Inferior parietal cortex (tissue), 1 donor: ENCODE measurements at regions not wholly inside any gene's neighbourhood (a gene's known extent, or its start where the extent isn't known, plus 50 kb on each side); places are given as distances from the start of the nearest gene placed in this dataset.
"Not testable (repeated sequence)": the region's sequence is repeated elsewhere in the genome, so short reads cannot be mapped to it uniquely, and the experiment has no call there.

ENCODE experiments used
- DNase-seq: peaks from one replicate; pipeline ENCODE4 v3.0.0-alpha.2; 2016; ENCODE audit errors: extremely low spot score

DNA sequence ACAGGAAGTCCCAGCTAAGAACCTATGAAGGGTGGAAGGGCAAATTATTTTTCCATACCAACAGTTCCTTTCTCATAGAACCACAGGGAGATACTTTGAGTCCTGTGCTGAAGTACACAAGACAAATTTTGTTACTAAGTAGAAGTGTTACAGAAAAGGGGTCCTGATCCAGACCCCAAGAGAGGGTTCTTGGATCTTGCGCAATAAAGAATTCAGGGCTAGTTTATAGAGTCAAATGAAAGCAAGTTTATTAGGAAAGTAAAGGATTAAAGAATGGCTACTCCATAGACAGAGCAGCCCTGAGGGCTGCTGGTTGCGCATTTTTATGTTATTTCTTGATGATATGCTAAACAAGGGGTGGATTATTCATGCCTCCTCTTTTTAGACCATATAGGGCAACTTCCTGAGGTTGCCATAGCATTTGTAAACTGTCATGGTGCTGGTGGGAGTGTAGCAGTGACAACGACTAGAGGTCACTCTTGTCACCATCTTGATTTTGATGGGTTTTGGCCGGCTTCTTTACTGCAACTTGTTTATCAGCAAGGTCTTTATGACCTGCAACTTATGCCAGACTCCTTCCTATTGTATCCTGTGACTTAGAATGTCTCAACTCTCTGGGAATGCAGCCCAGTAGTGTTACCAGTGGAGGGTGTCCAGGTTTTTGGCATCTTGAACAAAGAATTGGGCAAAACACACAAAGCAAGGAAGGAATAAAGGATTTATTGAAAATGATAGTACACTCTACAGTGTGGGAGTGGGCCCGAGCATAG lies 409.4 kb downstream of the SH2D4B start:
- no peak for DNase-seq

DNA sequence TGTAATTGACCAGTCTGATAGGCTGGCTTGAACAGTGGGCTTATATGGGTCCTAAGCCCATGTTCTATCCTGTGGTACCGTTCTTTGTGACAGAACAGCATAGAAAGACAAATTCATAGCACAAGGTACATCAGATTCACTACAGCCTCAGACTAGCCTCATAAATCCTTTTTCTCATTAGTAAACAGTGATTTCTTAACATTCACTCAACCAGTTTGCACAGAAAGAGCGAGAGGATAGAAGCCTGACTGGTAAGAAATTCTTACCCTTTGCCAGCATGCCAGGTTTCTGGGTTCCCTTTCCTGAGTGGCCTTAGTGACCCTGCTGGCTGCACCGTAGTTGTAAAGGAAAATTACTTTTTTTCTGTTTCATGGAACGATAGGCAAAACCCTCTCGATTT lies 412.1 kb downstream of the SH2D4B start:
- DNase-seq: no peak

DNA sequence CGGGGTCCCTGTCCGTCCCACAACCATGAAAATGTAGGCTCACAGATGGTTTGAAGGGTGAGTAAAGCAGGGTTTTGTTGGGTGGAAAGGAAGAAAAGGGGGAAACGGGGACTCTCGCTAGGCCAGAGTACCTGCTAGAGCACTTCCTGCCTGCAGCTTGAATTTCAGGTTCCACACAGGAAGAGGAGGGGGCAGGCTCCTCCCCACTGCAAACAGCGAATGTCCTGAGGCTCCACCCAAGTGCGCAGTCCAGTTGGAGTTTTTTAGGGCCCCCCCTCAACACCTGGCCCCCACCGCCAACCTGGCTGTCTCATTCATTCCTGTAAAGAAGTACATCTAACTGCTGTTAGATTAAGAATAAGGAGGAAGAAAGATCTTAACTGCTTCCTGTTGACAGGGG lies 414.7 kb downstream of the SH2D4B start:
- no peak for DNase-seq

DNA sequence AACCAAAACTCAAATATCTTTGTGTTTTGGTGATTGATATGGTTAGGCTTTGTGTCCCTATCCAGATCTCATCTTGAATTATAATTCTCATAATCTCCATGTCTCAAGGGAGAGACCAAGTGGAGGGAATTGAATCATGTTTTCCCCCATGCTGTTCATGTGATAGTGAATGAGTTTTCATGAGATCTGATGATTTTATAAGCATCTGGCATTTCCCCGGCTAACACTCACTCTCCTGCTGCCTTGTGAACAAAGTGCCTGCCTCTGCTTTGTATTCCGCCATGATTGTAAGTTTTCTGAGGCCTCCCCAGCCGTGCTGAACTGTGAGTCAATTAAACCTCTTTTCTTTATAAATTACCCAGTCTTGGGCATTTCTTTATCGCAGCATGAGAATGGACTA lies 419.5 kb downstream of the SH2D4B start:
- no peak for DNase-seq

DNA sequence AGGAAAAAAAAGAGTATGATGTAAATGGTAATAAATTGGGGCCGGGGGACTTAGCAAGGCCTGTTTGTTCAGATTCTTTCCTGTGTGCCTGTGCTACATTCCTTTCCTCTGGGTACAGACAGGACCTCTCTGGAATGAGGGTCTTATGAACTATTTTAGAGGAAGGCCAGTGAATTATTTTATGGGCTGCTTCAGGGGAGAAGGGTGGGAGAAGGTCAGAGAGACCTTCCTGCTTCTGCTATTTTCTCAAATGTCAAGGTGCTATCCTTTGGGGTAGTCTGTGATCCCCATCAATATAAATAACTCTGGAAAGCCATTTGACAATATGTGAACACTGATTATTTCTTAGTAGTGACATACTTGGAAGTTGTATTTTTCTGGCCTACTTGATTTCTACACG lies 426.5 kb downstream of the SH2D4B start:
- DNase-seq: no peak

DNA sequence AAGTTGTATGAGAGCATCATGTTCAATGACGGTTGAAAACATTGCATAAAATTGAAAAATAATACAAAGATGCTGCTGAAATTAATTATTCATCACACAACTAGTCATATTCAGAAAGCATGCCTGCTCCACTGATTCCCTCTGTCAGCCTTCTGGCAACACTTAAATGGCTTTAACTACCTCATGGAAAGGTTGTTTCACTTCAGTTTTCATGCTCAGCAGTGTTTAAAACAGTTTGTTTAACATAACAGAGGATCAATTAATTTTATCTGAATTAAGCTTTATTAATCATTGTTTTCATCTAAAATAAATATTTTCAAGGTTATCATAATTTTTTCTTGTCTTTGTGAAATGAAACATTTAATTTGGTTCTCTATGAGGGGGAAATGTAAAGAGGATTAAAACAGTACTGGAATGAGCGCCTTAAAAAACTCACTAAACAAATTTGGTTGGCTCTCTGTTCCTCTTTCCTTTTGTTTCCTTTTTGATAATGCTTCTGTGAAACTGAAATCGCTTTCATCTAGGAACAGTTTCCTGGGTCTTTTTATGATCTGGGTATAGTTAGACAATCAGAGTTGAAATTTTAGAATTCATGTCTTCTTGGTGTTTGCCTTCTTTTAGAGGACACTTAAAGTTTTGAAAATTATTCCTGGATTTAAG lies 427.4 kb downstream of the SH2D4B start:
- no peak for DNase-seq

DNA sequence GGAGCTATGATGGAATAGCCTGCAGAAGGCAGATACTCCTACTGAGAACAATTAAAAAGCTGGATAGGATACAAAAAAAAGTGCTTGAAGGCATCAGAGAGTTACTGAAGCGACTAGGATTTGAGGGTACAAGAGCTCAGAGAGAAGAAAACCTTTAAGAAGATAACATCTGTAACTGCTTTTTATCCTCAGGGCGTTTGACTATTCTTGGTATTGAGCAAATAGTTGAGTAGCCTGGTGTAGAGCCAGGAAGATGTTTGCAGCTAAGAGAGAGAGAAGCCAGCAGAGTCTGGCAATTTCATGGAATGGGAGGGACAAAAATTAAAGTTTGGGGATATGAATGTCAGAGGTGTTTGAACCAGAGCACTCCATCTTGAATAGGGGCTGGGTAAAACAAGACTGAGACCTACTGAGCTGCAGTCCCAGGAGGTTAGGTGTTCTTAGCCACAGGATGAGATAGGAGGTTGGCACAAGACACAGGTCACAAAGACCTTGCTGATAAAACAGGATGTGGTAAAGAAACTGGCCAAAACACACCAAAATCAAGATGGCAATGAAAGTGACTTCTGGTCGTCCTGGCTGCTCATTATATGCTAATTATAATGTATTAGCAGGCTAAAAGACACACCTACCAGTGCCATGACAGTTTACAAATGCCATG lies 428.8 kb downstream of the SH2D4B start:
- no peak for DNase-seq

DNA sequence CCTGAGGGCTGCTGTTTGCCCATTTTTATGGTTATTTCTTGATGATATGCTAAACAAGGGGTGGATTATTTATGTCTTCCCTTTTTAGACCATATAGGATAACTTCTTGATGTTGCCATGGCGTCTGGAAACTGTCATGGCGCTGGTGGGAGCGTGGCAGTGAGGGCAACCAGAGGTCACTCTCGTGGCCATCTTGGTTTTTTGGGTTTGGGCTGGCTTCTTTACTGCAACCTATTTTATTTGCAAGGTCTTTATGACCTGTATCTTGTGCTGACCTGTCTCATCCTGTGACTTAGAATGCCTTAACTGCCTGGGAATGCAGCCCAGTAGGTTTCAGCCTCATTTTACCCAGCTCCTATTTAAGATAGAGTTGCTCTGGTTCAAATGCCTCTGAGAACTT lies 429.7 kb downstream of the SH2D4B start:
- DNase-seq: not testable (repeated sequence)

DNA sequence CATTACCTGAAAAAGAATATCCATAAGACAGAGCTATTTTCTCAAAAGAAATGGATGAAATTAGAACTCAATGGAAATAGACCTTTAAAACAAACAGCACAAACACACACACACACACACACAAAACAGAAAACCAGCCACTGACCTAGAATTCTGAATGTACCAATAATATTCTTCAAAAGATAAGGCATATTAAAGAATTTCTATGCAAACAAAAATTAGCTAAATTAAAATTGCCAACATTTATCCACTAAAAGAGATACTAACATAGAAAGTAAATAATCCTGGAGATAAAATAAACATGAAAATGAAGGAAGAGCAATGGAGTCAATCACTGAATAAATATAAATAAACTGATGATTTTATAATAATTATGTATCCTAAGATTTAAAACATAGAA lies 431.2 kb downstream of the SH2D4B start:
- DNase-seq: no peak

DNA sequence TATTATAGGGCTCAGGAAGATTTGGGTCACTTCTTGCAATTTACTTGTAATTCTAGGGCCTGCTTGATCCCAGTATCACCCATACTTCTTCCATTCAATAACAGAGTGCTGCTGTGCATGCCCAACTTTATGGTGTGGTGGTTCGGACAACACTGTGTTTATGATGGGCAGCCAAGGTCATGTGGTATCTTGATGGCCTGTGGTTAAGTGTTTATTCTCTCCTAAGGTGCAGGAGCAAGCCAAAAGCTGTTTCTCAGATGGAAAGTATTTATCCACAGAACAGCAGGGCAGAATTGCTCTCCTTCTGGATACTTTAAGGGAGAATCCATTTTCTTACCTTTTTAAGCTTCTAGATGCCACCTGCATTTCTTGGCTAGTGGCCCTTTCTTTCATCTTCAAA lies 433.8 kb downstream of the SH2D4B start:
- DNase-seq: no peak

DNA sequence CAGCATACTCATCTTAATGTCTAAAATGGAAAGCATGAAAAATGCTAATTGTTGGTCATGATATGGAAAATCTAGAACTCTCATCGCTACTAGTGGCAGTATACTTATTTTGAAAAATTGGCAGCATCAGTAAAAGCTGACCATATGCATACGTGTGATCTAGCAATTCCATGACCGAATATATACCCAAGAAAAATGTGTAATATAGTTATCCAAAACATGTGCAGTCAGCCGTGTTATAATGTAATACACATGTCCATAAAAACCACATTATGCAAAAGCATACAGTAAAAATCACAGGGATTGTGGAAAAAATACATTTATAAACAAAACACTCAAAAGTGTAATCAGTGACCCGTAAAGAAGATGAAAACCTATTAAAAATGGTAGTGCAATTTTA lies 439.0 kb downstream of the SH2D4B start:
- no peak for DNase-seq

DNA sequence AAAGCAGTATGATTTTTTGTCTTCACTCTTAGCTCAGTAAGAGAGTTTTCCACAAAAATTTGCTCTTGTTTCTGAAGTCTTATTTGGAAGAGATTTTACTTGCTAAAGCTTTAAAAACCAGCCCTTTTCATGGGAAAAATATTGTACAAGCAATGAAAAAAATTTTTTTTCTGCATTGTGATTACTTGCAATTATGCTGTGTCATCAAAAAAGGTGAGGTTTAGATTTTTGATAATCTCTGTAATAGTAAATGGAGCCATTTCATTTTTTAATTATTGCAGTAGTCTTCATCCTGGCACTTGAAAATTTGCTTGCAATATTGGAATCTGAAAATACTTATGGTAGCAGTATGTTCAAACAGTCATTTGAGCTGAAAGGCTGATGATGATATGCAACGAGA lies 447.4 kb downstream of the SH2D4B start:
- DNase-seq: no peak

DNA sequence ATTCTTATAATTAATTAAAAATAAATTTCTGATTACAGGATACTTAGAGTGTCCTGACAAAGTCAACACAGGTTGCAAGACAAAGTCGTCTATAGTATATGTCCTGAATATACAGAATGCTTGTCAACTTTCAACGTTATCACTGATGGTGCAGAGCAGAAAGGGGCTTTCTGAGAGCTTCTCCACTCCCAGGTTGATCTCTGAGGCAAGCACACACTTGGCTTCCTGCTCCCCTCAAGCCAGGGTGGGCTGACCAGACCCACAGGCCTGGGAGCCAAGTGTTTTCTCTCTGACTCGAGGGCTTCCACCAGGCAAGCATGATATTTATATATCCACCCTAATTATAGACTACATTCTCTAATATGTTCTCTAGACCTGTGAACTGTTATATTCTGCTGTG lies 448.9 kb downstream of the SH2D4B start:
- DNase-seq: no peak

DNA sequence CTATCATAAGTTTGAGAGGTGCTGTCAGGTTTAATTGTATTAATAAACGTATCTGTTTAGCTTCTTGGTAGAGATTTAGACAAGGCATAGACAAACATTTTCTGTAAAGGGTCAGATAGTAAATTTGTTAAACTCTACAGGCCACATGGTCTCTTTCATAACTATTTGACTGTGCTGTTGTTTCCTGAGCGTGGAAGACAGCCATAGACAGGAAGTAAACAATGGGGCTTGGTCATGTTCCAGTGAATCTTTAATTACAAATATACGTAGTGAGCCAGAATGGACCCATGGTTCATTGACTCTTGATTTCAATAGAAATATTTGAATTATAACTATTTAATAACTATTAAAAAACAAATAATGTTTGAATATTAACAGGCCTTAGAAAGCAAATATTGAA lies 451.1 kb downstream of the SH2D4B start:
- no peak for DNase-seq

DNA sequence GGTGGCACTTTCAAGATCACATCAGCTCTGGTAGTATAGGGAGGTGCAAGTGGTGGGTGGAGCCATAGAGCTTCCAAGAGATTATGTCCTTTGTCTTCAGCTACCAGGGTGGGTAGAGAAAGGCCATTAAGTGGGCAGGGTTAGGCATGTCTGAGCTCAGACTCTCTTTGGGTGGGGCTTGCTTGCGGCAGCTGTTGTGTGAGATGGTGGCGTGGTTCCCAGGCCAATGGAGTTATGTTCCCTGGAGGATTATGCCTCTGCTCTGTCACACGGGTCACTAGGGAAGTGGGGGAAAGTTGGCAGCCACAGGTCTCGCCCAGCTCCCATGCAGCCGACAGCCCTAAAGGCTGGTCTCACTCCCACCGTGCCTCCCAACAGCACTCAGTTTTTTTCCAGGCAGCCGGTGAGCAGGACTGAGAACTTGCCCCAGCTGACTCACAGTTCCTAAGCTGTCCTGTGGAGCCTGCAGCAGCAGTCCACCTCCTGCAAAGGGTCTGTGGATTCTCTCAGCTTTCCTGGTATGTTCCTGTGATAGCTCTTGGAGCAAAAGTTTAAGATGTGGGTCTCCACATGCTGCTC lies 459.0 kb downstream of the SH2D4B start:
- no peak for DNase-seq

DNA sequence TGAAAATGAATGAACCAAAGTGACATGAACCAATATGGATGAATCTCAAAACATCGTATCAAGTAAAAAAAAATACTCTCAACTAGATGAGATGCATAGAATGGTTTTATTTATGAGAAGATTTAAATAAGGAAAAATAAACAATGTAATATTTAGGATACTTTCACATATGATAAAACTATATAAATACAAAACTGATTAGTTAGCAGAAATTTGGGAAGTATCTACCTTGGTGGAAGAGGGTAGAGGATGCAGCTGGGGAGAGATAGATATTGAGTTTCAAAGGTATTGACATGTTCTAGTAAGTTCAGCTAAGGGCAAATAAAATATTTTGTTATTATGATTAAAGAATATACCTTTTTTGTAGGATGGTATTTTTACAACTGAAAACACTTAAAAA lies 463.1 kb downstream of the SH2D4B start:
- DNase-seq: no peak

DNA sequence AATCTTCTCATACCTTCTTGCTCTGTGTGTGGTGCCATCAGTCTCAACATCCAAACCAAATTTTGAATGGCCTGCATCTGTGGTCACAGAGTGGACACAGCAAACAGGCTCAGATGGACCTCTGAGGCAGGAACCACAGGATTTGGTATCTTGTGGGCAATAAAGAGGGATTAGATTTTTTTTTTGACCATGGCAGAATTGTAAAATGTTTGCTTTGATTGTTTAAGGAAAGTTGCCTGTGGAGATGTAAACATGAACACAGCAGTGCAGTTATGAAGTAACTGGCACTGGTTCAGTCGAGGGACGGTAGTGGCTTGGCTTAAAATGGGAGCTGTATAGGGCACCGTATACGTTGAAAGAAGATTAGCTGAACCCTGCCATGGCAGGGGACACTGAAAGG lies 464.7 kb downstream of the SH2D4B start:
- no peak for DNase-seq

DNA sequence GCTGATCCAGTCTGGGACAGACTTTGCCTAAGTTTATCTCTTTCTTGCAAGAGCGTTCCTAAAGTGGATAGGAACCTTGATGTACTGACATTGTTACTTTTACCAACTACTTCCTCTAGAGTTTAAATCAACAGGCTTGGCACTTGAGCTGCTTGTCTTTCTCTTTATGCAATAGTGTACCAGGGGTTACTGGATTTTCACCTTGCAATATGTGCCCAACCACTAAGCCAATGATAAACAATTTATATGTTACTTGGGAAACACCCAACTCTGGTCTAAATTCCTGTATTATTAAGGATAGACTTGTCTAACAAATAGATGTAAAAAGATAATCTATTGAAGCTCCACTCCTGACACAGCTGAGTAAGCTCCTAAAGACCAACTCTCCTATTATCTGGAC lies 470.2 kb downstream of the SH2D4B start:
- DNase-seq: no peak

DNA sequence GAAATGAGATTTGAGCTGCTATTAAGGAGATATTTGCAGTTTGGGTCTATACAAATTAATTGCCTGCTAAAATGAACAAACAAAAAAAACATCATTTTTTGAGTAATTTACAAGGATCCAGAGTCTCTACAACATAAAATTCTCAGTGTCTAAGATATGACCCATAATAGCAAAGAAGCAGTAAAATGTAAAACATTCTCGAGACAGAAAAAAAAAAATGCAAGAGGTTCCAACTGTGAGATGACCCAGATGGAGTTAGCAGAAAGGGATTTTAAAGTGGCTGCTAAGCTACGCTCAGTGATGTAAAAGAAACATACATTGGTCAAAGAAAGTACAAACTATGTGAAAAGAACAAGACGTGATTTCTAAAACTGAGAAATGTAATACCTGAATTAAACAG lies 471.0 kb downstream of the SH2D4B start:
- DNase-seq: no peak

DNA sequence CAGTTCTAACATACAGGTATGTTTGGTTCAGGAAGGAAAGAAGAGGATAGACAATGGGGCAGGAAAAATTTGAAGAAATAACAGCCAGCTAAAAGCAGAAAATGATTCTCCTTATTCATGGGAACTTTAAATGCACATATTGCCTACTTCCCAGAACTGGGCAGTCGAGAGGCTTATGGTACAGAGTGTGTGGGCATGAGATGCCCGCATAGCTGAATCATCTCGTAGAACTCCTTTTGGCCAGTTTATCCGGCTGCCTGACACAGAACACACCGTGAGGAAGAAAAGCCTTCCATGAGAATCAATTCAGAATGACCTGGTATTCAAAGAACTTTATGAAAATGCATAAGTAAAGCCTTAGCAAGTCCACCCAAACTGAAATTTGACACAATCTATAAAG lies 471.6 kb downstream of the SH2D4B start:
- no peak for DNase-seq

DNA sequence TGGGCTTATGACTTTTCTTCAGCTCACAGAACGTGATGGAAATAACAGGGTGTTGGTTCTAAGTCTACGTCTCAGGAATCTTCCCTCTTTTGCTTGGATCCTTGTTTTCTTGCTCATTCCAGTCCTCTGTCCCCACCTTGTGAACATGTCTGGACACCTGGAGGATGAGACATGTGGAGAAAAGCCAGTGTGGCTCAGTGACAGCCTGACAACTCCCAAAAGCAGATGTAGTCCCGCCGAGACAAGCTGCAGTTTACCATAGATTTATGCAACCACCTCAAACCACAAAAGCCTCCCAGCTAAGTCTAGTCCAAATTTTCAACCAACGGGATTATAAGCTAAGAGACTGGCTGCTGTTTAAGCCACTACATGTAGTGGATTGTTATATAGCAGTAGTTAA lies 476.1 kb downstream of the SH2D4B start:
- no peak for DNase-seq

DNA sequence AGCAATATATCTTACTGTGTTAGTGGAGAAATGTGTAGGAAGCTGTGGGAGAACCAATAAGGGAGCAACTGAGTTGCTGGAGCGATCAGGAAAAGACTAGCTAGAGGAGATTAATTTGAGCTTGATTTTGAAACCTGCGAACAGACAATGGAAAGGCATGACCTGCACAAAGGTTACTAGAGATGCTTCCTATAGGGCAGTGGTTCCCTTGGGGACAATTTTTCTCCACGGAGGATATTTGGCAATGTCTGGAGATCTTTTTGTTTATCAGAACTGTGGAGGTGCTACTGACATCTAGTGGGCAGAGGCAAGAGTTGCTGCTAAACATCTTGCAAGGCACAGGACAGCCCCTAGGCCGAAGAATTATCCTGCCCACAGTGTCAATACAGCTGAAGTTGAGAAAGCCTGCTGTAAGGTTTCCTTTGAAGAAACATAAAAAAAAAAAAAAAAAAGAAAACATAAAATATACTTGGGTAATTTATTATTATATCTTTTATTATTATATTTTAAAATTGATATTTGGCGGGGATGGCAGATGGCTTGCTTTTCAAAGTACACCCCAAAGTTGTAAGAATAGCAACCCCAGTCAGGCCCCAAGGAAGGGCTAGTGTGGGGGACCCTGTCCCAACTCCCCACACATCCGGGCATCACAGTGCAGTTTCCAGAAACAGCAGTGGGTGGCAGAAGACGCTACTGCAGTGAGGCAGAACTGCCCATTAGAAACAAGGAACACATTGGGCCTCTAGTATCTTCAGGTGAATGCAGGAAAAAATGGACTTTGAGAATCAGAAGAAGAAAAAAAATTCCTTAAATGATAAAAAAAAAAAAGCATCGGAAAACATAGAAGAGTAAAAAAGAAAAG lies 481.6 kb downstream of the SH2D4B start:
- peak; percentile 67 for DNase-seq
